Right lobe of liver (tissue), 4 donors: ENCODE measurements at regions not wholly inside any gene's neighbourhood (a gene's known extent, or its start where the extent isn't known, plus 50 kb on each side); places are given as distances from the start of the nearest gene placed in this dataset.

ENCODE experiments used
- POLR2A ChIP-seq: fragments of 450-650 bp; IDR thresholded peaks from one replicate; pipeline ENCODE4 v1.6.1; 2017; ENCODE audit warnings: antibody characterized with exemption, mild to moderate bottlenecking
- TF ChIP-seq, protein P1 (sequence below), 4 donors: fragments of 200-600 bp in 3 of 4; fragments of 450-650 bp in 1 of 4; IDR thresholded peaks; one replicate each; pipeline versions ENCODE4 v1.5.1 to v1.8.0; 2016 to 2022; ENCODE audit warnings: antibody characterized with exemption in 4 of 4, mild to moderate bottlenecking in 2 of 4
- donor health status: DM: no; HTN: no; CAD: no.
- donor health status: DM: no; HTN: no; CAD: no.
- donor health status: DM: no; HTN: yes; CAD: no.

GRCh38 chr10:91007655-91008054 lies 86.8 kb upstream of the ANKRD1 start:
- no peak for TF ChIP-seq POLR2A
- TF ChIP-seq, protein P1, sequence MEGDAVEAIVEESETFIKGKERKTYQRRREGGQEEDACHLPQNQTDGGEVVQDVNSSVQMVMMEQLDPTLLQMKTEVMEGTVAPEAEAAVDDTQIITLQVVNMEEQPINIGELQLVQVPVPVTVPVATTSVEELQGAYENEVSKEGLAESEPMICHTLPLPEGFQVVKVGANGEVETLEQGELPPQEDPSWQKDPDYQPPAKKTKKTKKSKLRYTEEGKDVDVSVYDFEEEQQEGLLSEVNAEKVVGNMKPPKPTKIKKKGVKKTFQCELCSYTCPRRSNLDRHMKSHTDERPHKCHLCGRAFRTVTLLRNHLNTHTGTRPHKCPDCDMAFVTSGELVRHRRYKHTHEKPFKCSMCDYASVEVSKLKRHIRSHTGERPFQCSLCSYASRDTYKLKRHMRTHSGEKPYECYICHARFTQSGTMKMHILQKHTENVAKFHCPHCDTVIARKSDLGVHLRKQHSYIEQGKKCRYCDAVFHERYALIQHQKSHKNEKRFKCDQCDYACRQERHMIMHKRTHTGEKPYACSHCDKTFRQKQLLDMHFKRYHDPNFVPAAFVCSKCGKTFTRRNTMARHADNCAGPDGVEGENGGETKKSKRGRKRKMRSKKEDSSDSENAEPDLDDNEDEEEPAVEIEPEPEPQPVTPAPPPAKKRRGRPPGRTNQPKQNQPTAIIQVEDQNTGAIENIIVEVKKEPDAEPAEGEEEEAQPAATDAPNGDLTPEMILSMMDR (IDR thresholded peaks at IDR 0.05) = no peak
